OCI-LY3 (cell line): ENCODE measurements at regions not wholly inside any gene's neighbourhood (a gene's known extent, or its start where the extent isn't known, plus 50 kb on each side); places are given as distances from the start of the nearest gene placed in this dataset.

Experiments used
- CTCF ChIP-seq: fragments of 200-600, 300-600 bp; sonication (generic); IDR thresholded peaks from 2 replicates; pipeline ENCODE4 v1.5.1; 2014; ENCODE audit warnings: antibody characterized with exemption, low read length, low read depth
- EZH2phosphoT487 ChIP-seq: fragments of 200-600 bp; shearing (Covaris generic); IDR thresholded peaks from 2 replicates; pipeline ENCODE4 v1.6.1; 2018; ENCODE audit warnings: antibody characterized with exemption, mixed run types, low read depth

- no peak for TF ChIP-seq CTCF
- TF ChIP-seq EZH2phosphoT487: no peak
Observed at GRCh38 chr3:82055792-82056191, 294.3 kb upstream of the GBE1 start.
